ENCODE measurements at regions not wholly inside any gene's neighbourhood (a gene's known extent, or its start where the extent isn't known, plus 50 kb on each side); places are given as distances from the start of the nearest gene placed in this dataset.

DNA sequence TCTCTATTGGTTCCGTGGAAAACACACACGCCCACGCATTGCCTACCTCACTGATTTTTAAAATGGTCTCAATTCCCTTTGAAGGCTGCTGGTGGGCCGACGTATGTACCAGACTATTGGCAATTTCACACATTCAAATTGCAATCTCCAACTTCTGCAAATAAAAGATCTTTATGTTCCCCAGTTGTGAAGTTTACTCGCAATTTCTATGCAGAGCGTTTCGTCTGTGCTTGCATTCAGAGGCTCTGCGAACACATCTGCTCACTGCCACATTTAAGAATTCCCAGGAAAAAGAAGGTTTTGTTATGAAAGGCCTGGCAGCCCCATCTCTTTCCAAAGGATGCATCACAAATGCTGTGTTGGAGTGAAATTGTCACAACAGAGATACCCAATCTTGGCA lies 288.0 kb upstream of the KAZN start:
- TF ChIP-seq, protein P1, sequence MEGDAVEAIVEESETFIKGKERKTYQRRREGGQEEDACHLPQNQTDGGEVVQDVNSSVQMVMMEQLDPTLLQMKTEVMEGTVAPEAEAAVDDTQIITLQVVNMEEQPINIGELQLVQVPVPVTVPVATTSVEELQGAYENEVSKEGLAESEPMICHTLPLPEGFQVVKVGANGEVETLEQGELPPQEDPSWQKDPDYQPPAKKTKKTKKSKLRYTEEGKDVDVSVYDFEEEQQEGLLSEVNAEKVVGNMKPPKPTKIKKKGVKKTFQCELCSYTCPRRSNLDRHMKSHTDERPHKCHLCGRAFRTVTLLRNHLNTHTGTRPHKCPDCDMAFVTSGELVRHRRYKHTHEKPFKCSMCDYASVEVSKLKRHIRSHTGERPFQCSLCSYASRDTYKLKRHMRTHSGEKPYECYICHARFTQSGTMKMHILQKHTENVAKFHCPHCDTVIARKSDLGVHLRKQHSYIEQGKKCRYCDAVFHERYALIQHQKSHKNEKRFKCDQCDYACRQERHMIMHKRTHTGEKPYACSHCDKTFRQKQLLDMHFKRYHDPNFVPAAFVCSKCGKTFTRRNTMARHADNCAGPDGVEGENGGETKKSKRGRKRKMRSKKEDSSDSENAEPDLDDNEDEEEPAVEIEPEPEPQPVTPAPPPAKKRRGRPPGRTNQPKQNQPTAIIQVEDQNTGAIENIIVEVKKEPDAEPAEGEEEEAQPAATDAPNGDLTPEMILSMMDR (IDR thresholded peaks at IDR 0.05) = no peak
- TF ChIP-seq POLR2A (IDR thresholded peaks at IDR 0.05) = no peak
